WTC11 (cell line): ENCODE measurements at regions not wholly inside any gene's neighbourhood (a gene's known extent, or its start where the extent isn't known, plus 50 kb on each side); places are given as distances from the start of the nearest gene placed in this dataset.

Experiments
- CTCF ChIP-seq: fragments of 200-600 bp; IDR thresholded peaks from 2 replicates; pipeline ENCODE4 v1.8.0; 2022; ENCODE audit warnings: antibody characterized with exemption
- FOXJ3 ChIP-seq: sonication (generic); formaldehyde crosslinking; IDR thresholded peaks from 2 replicates; pipeline ENCODE4 v1.9.0; 2021; ENCODE audit warnings: missing genetic modification reagents, mild to moderate bottlenecking, borderline replicate concordance
- FOXP1 ChIP-seq: sonication (generic); formaldehyde crosslinking; IDR thresholded peaks from 2 replicates; pipeline ENCODE4 v1.8.0; 2022; ENCODE audit warnings: missing genetic modification reagents, mild to moderate bottlenecking, moderate library complexity, borderline replicate concordance
- HMGXB4 ChIP-seq: sonication (generic); formaldehyde crosslinking; IDR thresholded peaks from 2 replicates; pipeline ENCODE4 v1.8.1; 2023; ENCODE audit warnings: mild to moderate bottlenecking, moderate library complexity, missing genetic modification reagents
- IRF2 ChIP-seq: sonication (generic); formaldehyde crosslinking; IDR thresholded peaks from 2 replicates; pipeline ENCODE4 v1.8.0; 2022; ENCODE audit warnings: low read depth, missing genetic modification reagents, borderline replicate concordance
- JUN ChIP-seq: sonication (generic); formaldehyde crosslinking; IDR thresholded peaks from 2 replicates; pipeline ENCODE4 v1.8.0; 2023; ENCODE audit warnings: mild to moderate bottlenecking, missing genetic modification reagents
- MAX ChIP-seq: sonication (generic); formaldehyde crosslinking; IDR thresholded peaks from 2 replicates; pipeline ENCODE4 v1.8.0; 2022; ENCODE audit warnings: mild to moderate bottlenecking, missing genetic modification reagents
- NFYB ChIP-seq: sonication (generic); formaldehyde crosslinking; conservative IDR thresholded peaks from 2 replicates; pipeline ENCODE4 v1.8.0; 2022; ENCODE audit warnings: low read depth, missing genetic modification reagents
- SMAD4 ChIP-seq: sonication (generic); formaldehyde crosslinking; IDR thresholded peaks from 2 replicates; pipeline ENCODE4 v1.8.0; 2022; ENCODE audit warnings: mild to moderate bottlenecking, missing genetic modification reagents
- USF1 ChIP-seq: sonication (generic); formaldehyde crosslinking; IDR thresholded peaks from 2 replicates; pipeline ENCODE4 v1.8.0; 2022; ENCODE audit warnings: mild to moderate bottlenecking, missing genetic modification reagents
- ZNF232 ChIP-seq: sonication (generic); formaldehyde crosslinking; IDR thresholded peaks from 2 replicates; pipeline ENCODE4 v1.8.0; 2022; ENCODE audit warnings: mild to moderate bottlenecking, missing genetic modification reagents
- ZNF317 ChIP-seq: sonication (generic); formaldehyde crosslinking; IDR thresholded peaks from 2 replicates; pipeline ENCODE4 v1.8.1; 2023; ENCODE audit warnings: low read depth, mild to moderate bottlenecking, moderate library complexity, missing genetic modification reagents, borderline replicate concordance
- TF ChIP-seq, protein P1 (sequence below): sonication (generic); formaldehyde crosslinking; IDR thresholded peaks from 2 replicates; pipeline ENCODE4 v1.8.1; 2022; ENCODE audit warnings: mild to moderate bottlenecking, missing genetic modification reagents, moderate library complexity, borderline replicate concordance
- TF ChIP-seq, protein P2 (sequence below): sonication (generic); formaldehyde crosslinking; IDR thresholded peaks from 2 replicates; pipeline ENCODE4 v1.8.1; 2022; ENCODE audit warnings: low read depth, mild to moderate bottlenecking, moderate library complexity, missing genetic modification reagents, borderline replicate concordance

DNA sequence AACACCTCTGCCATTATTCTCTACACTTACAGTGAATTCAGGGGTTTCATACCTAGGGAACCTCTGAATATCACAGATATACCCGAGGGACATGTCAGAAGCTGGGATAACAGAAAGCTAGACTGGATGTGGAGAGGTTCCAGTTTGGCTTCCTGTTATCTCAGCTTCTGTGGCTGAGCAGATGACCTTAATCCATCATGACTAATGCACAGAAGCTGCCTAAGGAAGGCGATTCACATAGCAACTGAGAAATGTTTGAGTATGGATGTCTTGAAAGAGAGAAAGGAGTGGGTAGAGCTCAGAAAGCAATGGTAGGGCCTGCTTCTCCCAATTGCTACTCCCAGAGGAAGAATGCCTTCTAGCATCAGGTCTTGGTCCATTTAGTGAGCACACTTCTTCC is 187.6 kb downstream of the RMST start:
- TF ChIP-seq HMGXB4, result no peak
- TF ChIP-seq CTCF, result no peak
- TF ChIP-seq FOXJ3 (CRISPR knock-in tag), result no peak
- no peak for TF ChIP-seq MAX (CRISPR knock-in tag)
- no peak for TF ChIP-seq ZNF232 (CRISPR knock-in tag)
- TF ChIP-seq IRF2, result no peak
- TF ChIP-seq, protein P1, sequence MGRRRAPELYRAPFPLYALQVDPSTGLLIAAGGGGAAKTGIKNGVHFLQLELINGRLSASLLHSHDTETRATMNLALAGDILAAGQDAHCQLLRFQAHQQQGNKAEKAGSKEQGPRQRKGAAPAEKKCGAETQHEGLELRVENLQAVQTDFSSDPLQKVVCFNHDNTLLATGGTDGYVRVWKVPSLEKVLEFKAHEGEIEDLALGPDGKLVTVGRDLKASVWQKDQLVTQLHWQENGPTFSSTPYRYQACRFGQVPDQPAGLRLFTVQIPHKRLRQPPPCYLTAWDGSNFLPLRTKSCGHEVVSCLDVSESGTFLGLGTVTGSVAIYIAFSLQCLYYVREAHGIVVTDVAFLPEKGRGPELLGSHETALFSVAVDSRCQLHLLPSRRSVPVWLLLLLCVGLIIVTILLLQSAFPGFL (CRISPR knock-in tag), result no peak
- TF ChIP-seq, protein P2, sequence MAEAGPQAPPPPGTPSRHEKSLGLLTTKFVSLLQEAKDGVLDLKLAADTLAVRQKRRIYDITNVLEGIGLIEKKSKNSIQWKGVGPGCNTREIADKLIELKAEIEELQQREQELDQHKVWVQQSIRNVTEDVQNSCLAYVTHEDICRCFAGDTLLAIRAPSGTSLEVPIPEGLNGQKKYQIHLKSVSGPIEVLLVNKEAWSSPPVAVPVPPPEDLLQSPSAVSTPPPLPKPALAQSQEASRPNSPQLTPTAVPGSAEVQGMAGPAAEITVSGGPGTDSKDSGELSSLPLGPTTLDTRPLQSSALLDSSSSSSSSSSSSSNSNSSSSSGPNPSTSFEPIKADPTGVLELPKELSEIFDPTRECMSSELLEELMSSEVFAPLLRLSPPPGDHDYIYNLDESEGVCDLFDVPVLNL, result no peak
- TF ChIP-seq NFYB, result no peak
- no peak for TF ChIP-seq FOXP1 (CRISPR knock-in tag)
- no peak for TF ChIP-seq JUN
- no peak for TF ChIP-seq ZNF317
- no peak for TF ChIP-seq USF1
- no peak for TF ChIP-seq SMAD4
